ENCODE measurements at regions not wholly inside any gene's neighbourhood (a gene's known extent, or its start where the extent isn't known, plus 50 kb on each side); places are given as distances from the start of the nearest gene placed in this dataset.

- TF ChIP-seq CTCF (IDR thresholded peaks at IDR 0.05) (no peak), POLR2A (IDR thresholded peaks at IDR 0.05) (no peak)
Observed at GRCh38 chr2:18662689-18663088, 73.3 kb upstream of the NT5C1B start.

All from suprapubic skin (tissue), 3 donors.